ENCODE measurements at regions not wholly inside any gene's neighbourhood (a gene's known extent, or its start where the extent isn't known, plus 50 kb on each side); places are given as distances from the start of the nearest gene placed in this dataset.

GRCh38 chr5:23169660-23170416, 316.7 kb upstream of the CDH12 start:
- TF ChIP-seq CTCF (IDR thresholded peaks at IDR 0.05) (no peak), POLR2A (IDR thresholded peaks at IDR 0.05) (no peak)
